GM03348 (cell line): ENCODE measurements at regions not wholly inside any gene's neighbourhood (a gene's known extent, or its start where the extent isn't known, plus 50 kb on each side); places are given as distances from the start of the nearest gene placed in this dataset.

Experiments used
- DNase-seq: peaks from one replicate; pipeline ENCODE4 v3.0.0; 2012; ENCODE audit warnings: low spot score

DNA sequence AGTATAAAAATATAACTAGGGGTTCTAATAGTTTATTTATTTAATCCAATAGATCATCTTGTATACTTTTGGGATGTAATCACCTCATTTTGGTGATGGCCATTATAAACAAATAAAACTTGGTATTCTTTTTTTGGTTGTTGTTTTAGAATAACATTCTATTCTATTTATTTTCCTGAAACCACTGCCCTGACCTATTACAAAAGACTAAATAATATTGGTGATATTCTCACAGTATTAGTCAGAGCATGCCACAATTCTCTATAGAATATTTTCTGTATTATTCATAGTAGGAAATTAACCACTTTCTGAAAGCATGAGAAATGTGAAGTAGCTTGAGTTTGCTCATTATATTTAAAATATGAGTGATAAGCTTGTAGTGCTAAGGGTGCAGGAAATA, 54.1 kb upstream of the LRRC7 start:
- DNase-seq = peak; percentile 5
